Type B pancreatic cell (in vitro differentiated cells): ENCODE measurements at regions not wholly inside any gene's neighbourhood (a gene's known extent, or its start where the extent isn't known, plus 50 kb on each side); places are given as distances from the start of the nearest gene placed in this dataset.
A peak's percentile ranks its signal among the peaks of the same experiment; 100 is the strongest.
"Not testable (repeated sequence)": the region's sequence is repeated elsewhere in the genome, so short reads cannot be mapped to it uniquely, and the experiment has no call there.

Experiments
- DNase-seq: peaks from one replicate; pipeline ENCODE4 v3.0.0; 2021; ENCODE audit warnings: mixed read lengths; ENCODE audit not compliant: unreplicated experiment; ENCODE audit errors: extremely low spot score
- H3K27ac Mint-ChIP-seq: 2 replicates; pipeline ENCODE4 v1.8.0; 2021; ENCODE audit warnings: mild to moderate bottlenecking, mixed read lengths
- H3K27me3 Mint-ChIP-seq: 2 replicates; pipeline ENCODE4 v1.8.0; 2021; ENCODE audit warnings: mixed read lengths
- H3K36me3 Mint-ChIP-seq: 2 replicates; pipeline ENCODE4 v1.8.0; 2021; ENCODE audit warnings: mixed read lengths
- H3K4me1 Mint-ChIP-seq: one replicate; pipeline ENCODE4 v1.8.0; 2021; ENCODE audit warnings: mixed read lengths; ENCODE audit not compliant: unreplicated experiment
- H3K4me3 Mint-ChIP-seq: 2 replicates; pipeline ENCODE4 v1.8.0; 2021; ENCODE audit warnings: mild to moderate bottlenecking, mixed read lengths
- H3K9me3 Mint-ChIP-seq: 2 replicates; pipeline ENCODE4 v1.8.0; 2021; ENCODE audit warnings: mixed read lengths
- TF ChIP-seq, protein P1 (sequence below): fragments of 200-600 bp; sonication (generic); conservative IDR thresholded peaks from 2 replicates; pipeline ENCODE4 v1.5.0; 2021; ENCODE audit warnings: antibody characterized with exemption, mild to moderate bottlenecking

DNA sequence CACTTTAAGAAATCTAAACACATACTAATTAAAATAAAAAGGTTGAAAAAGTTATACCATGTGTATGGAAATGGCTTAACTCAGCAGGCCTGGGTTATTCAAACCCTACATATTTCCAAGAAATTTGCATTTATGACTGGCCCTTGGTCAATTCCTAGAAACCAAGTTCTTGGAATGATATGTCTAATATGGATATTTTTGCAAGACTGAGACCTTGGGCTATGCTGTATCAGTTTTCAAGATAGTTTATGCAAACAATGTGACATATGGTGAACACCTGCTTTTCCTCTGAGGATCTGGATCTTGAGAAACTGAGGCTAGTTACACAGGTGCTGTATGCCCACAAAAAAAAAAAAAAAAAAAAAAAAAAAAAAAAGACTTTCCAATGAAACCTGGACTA, 536.9 kb upstream of the HS3ST5 start:
- Mint-ChIP-seq H3K36me3 (no peaks in the 10 kb centered on the region), H3K4me3 (no peak overlapping the region), H3K27ac (no peak overlapping the region), H3K9me3 (no peaks in the 10 kb centered on the region), H3K4me1 (no peaks in the 10 kb centered on the region), H3K27me3 (no peaks in the 10 kb centered on the region)
- TF ChIP-seq, protein P1, sequence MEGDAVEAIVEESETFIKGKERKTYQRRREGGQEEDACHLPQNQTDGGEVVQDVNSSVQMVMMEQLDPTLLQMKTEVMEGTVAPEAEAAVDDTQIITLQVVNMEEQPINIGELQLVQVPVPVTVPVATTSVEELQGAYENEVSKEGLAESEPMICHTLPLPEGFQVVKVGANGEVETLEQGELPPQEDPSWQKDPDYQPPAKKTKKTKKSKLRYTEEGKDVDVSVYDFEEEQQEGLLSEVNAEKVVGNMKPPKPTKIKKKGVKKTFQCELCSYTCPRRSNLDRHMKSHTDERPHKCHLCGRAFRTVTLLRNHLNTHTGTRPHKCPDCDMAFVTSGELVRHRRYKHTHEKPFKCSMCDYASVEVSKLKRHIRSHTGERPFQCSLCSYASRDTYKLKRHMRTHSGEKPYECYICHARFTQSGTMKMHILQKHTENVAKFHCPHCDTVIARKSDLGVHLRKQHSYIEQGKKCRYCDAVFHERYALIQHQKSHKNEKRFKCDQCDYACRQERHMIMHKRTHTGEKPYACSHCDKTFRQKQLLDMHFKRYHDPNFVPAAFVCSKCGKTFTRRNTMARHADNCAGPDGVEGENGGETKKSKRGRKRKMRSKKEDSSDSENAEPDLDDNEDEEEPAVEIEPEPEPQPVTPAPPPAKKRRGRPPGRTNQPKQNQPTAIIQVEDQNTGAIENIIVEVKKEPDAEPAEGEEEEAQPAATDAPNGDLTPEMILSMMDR: no peak
- no peak for DNase-seq

DNA sequence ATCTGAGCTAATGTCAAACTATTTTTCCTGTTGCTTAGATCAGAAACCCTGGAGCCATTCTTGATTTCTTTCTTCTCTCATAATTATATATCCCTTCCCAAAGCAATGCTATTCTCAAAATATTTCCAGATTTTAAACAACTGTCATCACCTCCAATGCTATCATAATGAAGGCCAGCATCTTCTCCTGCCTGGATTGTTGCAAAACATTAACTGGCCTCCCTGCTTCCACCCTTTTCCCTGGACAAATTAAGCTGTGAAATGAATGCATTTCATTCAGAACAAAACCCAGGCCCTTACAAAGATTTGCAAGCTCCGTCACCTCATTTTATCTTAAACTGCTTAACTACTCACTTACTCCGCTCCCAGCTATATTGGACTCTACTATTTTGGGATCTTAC, 535.3 kb upstream of the HS3ST5 start:
- Mint-ChIP-seq H3K4me1 (no peaks in the 10 kb centered on the region), H3K27me3 (no peaks in the 10 kb centered on the region), H3K36me3 (no peaks in the 10 kb centered on the region), H3K9me3 (no peaks in the 10 kb centered on the region), H3K4me3 (no peak overlapping the region), H3K27ac (no peak overlapping the region)
- DNase-seq: no peak
- TF ChIP-seq, protein P1: no peak

DNA sequence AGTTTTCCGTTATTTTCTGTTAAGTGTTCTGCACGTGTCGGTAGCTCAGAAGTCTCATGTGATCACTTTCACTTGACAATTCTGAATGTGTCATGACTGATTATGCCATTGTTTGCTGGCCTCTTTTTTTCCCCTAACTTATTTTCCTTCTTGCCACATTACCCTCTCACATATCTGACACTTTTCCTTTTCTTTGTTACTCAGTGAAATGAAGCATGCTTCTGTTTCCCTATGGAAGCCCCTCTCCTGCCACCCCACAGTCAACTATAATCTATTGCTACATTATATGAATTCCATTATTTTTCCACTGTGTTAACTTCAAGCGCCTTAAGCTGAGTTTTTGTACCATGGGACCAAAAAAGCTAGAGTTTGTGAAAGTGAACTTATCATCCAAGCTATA, 531.6 kb upstream of the HS3ST5 start:
- H3K27me3 Mint-ChIP-seq: no peaks in the 10 kb centered on the region
- H3K9me3 Mint-ChIP-seq: no peaks in the 10 kb centered on the region
- TF ChIP-seq, protein P1: no peak
- DNase-seq: no peak
- no peak overlapping the region for H3K27ac Mint-ChIP-seq
- no peaks in the 10 kb centered on the region for H3K36me3 Mint-ChIP-seq
- no peak overlapping the region for H3K4me3 Mint-ChIP-seq
- no peaks in the 10 kb centered on the region for H3K4me1 Mint-ChIP-seq

DNA sequence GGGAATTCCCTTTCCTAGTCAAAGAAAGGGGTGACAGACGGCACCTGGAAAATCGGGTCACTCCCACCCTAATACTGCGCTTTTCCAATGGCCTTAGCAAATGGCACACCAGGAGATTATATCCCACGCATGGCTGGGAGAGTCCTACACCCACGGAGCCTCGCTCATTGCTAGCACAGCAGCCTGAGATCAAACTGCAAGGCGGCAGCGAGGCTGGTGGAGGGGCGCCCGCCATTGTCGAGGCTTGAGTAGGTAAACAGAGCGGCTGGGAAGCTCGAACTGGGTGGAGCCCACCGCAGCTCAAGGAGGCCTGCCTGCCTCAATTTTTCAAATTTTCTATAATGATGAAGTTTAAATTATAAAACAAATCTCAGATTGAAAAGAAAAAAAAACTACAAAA, 522.7 kb upstream of the HS3ST5 start:
- H3K4me1 Mint-ChIP-seq, H3K9me3 Mint-ChIP-seq, H3K27me3 Mint-ChIP-seq, H3K4me3 Mint-ChIP-seq, H3K36me3 Mint-ChIP-seq, H3K27ac Mint-ChIP-seq: not testable (repeated sequence)
- peak; percentile 59 for DNase-seq

DNA sequence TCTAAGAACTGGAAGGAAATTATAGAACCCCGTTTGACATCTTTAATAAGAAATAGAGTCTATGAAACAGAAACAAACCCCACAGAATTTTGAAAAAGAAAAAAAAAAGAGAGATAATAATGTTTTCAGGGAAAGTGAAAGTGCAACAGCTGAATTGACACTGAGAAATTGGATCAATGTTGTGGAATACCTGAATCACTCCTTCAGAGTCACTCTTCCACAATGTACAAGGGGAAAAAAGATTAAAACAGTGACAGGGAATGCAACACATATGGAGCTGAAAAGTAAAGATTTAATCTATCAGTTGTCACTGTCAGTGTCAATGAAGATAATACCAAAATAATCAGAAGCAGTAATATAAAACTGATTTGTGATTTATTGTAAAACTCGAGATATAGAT, 520.8 kb upstream of the HS3ST5 start:
- TF ChIP-seq, protein P1: no peak
- no peak overlapping the region for H3K4me3 Mint-ChIP-seq
- DNase-seq: no peak
- H3K27me3 Mint-ChIP-seq: no peaks in the 10 kb centered on the region
- H3K9me3 Mint-ChIP-seq: no peaks in the 10 kb centered on the region
- H3K4me1 Mint-ChIP-seq: no peaks in the 10 kb centered on the region
- no peaks in the 10 kb centered on the region for H3K36me3 Mint-ChIP-seq
- no peak overlapping the region for H3K27ac Mint-ChIP-seq

DNA sequence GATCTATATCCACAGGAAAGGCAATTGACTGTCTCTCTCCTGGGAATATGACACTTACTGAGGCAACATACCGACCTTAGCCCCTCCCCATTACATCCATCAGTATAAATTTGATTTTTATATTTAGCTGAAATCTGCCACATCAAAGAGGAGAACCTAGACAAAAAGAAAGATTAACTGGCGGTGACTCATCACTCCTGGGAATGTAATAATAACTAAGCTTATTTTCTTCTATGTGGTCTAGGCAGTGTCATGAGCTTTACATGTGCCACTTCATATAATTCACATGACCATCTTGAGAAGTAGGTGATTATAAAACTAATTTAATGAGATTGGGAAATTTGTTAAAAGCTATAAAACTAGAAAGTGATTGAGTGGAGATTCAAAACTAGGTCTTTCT, 520.0 kb upstream of the HS3ST5 start:
- TF ChIP-seq, protein P1: no peak
- H3K4me3 Mint-ChIP-seq: no peak overlapping the region
- H3K4me1 Mint-ChIP-seq: no peaks in the 10 kb centered on the region
- no peak overlapping the region for H3K27ac Mint-ChIP-seq
- no peaks in the 10 kb centered on the region for H3K36me3 Mint-ChIP-seq
- no peaks in the 10 kb centered on the region for H3K27me3 Mint-ChIP-seq
- no peak for DNase-seq
- H3K9me3 Mint-ChIP-seq: no peaks in the 10 kb centered on the region
